Fibroblast of the aortic adventitia (primary cell): ENCODE measurements at regions not wholly inside any gene's neighbourhood (a gene's known extent, or its start where the extent isn't known, plus 50 kb on each side); places are given as distances from the start of the nearest gene placed in this dataset.

Experiments used
- DNase-seq: peaks from one replicate; pipeline ENCODE4 v3.0.0-alpha.2; 2010; ENCODE audit warnings: low read depth
- H3K4me3 ChIP-seq: 2 replicates; pipeline ENCODE4 v1.5.1; 2011; ENCODE audit warnings: low read depth, mild to moderate bottlenecking, control low read depth, low read length, moderate library complexity
- TF ChIP-seq, protein P1 (sequence below): IDR thresholded peaks from 2 replicates; pipeline ENCODE4 v1.5.1; 2011; ENCODE audit warnings: mild to moderate bottlenecking, low read length, control low read depth, inconsistent platforms; ENCODE audit not compliant: insufficient read depth

DNA sequence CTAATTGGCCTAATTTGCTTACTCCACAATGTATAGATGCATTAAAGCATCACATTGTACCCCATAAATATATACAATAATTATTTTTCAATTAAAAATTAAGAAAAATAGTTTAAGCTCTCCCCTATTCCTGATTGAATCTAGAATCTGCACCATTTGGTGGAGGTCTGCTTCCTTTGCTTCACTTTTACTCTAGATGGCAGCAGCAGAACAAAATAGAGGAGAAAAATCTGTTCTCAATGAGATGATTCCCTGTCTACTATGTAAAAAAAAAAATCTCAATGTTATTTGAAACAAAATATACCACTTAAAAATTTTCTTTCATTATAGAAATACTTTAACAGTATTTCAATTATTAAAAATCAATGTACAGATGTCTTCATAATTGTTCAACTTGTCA lies 109.6 kb upstream of the FXR1 start:
- peak; percentile 55 for DNase-seq
- no peak overlapping the region for H3K4me3 ChIP-seq
- TF ChIP-seq, protein P1, sequence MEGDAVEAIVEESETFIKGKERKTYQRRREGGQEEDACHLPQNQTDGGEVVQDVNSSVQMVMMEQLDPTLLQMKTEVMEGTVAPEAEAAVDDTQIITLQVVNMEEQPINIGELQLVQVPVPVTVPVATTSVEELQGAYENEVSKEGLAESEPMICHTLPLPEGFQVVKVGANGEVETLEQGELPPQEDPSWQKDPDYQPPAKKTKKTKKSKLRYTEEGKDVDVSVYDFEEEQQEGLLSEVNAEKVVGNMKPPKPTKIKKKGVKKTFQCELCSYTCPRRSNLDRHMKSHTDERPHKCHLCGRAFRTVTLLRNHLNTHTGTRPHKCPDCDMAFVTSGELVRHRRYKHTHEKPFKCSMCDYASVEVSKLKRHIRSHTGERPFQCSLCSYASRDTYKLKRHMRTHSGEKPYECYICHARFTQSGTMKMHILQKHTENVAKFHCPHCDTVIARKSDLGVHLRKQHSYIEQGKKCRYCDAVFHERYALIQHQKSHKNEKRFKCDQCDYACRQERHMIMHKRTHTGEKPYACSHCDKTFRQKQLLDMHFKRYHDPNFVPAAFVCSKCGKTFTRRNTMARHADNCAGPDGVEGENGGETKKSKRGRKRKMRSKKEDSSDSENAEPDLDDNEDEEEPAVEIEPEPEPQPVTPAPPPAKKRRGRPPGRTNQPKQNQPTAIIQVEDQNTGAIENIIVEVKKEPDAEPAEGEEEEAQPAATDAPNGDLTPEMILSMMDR = peak; percentile 75

DNA sequence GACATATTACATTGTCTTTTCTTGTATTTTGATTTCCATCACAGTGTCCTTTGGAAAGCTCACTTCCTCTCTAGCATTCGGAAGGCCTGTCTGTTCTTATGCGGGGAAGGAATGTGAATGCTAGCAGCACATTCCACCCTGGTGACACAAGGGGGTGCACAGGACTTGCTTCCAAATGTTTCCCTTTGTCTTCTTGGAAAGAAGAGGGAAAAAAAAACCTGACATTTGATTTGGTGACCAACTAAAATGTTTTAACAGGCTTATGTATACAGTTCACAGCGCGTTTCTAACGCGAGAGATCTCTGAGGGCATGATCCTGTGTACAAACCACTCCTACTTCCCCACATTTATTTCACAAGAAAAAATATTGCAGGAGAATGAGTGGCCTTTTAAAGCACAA lies 107.6 kb upstream of the FXR1 start:
- DNase-seq = peak; percentile 71
- no peak overlapping the region for H3K4me3 ChIP-seq

DNA sequence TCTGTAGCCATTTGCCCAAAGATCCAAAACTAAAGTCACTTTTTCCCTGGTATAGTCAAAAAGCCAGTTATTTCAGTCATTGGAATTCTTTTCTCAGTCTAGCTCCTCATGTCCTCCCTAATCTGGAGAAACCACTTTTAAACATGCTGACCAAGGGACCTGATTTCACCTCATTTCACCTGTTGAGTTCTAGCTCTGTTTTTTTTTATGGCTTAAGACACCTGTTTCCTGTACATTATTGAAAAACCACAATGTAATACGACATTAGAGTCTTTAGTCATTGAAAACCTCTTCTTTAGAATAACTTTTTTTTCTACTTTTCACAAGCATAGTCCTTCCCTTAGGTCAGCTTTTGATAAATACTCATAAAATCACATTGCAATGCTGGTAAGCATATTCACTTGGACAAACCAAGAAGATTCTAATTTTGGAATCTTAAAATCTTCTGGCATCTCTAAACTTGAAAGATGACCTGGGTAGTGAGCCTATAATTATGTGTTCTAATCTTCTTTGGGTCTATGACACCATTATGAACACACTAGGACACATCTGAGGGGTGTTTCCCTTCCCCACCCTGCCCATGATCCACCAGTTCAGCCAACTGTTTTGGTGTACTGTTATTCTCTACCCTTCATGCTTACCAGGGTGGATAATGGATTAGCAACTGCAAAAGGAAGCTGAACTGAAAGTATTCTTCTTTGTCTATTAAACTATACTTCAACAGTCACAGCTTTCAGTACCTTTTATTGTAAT lies 103.5 kb upstream of the FXR1 start:
- DNase-seq = no peak
- no peak overlapping the region for H3K4me3 ChIP-seq
- TF ChIP-seq, protein P1 = no peak

More for the DNA sequence above, 107.6 kb upstream of the FXR1 start:
- TF ChIP-seq, protein P1 = peak; percentile 65

DNA sequence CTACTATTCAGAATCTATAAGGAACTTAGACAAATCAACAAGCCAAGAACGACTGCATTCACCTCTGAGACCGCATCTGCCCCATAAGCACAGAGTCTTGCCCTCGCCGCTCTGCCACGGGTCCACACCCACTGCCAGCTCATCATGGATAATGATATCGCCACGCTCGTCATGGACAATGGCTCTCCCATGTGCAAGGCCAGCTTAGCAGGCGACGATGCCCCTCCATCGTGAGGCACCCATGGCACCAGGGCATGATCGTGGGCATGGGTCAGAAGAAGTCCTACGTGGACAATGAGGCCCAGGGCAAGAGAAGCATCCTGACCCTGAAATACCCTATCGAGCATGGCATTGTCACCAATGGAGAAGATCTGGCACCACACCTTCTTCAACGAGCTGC lies 92.1 kb upstream of the FXR1 start:
- TF ChIP-seq, protein P1 = no peak
- no peak overlapping the region for H3K4me3 ChIP-seq
- no peak for DNase-seq

DNA sequence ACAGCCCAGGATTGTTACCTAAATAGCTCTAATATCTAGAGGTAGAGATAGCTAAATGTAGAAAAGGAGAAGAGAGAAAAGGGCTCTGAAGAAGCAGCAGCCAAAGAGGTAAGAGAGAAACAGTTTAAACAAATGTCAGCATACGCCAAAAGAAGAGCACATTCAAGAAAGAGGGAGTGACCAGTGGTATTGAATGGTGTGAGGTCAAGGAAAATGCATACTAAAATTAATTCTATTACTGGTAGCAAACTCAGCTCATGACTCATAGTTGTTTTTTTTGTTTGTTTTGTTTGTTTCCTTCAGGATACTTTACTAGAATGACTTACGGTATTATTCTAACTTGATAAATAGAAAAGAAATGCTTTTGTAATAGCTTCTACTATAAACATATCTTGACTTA lies 86.5 kb upstream of the FXR1 start:
- H3K4me3 ChIP-seq = no peak overlapping the region
- TF ChIP-seq, protein P1 = no peak
- DNase-seq = no peak

DNA sequence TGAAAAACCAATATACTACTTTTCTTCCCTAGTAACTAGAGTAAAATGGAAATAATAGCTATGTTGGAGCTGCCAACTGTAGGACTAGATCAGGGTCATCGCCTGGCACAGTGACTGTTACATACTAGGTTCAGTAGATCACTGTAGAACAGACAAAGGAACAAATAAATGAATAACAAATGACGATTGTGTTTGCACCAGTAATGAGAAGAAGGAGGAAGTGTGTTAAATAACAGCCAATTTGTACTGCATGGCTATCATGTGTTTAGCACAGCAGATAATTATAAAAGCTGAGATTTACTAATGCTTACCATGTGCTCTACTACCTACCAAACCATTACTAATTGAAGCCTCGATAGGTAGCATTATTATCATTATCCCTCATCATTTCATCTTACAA lies 85.3 kb upstream of the FXR1 start:
- no peak for DNase-seq
- TF ChIP-seq, protein P1 = no peak
- no peak overlapping the region for H3K4me3 ChIP-seq
